HG03103 (cell line): ENCODE measurements at regions not wholly inside any gene's neighbourhood (a gene's known extent, or its start where the extent isn't known, plus 50 kb on each side); places are given as distances from the start of the nearest gene placed in this dataset.
"Not testable (repeated sequence)": the region's sequence is repeated elsewhere in the genome, so short reads cannot be mapped to it uniquely, and the experiment has no call there.

Source experiments
- ATAC-seq: cut with Tn5 transposase; IDR thresholded peaks from one replicate; pipeline ENCODE4 v1.9.1; 2021; ENCODE audit warnings: low read depth; ENCODE audit not compliant: unreplicated experiment

GRCh38 chr2:201568217-201568820 is 75.0 kb downstream of the TMEM237 start:
- ATAC-seq = no peak

DNA sequence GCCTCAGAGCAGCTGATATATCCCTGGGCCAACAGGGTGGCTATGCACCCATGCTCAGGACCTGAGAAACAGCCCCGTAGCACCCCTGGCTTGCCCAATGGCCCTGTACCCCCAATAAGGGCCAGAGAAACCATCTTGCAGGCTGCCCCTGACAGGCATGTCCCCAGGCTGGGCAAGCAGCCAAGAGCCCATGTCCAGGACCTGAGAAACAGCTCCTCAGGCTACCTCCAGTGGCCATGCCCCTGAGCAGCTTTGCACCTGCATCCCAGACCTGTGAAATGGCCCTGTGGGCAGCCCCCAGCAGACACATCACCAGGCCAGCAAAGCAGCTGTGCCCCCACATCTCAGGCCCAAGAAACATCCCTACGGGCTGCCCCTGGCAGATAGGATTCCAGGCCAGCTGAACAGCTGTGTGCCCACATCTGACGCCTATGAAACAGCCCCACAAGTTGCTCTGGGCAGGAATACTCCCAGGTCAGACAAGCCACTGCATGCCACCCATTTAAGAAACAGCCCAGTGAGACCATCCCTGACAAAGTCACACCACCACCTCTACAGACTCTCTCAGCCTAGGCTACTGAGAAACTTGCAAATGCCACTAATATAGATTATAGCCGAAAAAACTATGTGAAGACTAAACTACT is 84.1 kb downstream of the TMEM237 start:
- no peak for ATAC-seq

- ATAC-seq = no peak
These were observed 84.6 kb downstream of the TMEM237 start for GRCh38 chr2:201558665-201559064.

GRCh38 chr2:201558232-201558631 is 85.1 kb downstream of the TMEM237 start:
- no peak for ATAC-seq

GRCh38 chr2:201551901-201552300 is 91.4 kb downstream of the TMEM237 start:
- no peak for ATAC-seq

- no peak for ATAC-seq
These were observed 95.0 kb downstream of the STRADB start for GRCh38 chr2:201546576-201546975.

DNA sequence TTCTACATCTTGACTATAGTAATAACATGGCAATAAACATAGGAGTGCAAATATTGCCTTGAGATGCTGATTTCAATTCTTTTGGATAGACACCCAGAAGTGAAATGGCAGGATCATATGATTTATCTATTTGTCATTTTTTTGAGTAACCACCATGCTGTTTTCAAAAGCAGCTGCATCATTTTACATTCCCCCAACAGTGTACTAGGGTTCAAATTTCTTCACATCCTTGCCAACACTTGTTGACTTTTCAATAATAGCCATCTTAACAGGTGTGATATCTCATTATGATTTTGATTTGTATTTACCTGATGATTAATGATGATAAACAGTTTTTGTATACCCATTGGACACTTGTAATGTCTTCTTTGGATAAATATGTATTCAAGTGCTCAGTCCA is 90.8 kb downstream of the STRADB start:
- ATAC-seq = no peak

DNA sequence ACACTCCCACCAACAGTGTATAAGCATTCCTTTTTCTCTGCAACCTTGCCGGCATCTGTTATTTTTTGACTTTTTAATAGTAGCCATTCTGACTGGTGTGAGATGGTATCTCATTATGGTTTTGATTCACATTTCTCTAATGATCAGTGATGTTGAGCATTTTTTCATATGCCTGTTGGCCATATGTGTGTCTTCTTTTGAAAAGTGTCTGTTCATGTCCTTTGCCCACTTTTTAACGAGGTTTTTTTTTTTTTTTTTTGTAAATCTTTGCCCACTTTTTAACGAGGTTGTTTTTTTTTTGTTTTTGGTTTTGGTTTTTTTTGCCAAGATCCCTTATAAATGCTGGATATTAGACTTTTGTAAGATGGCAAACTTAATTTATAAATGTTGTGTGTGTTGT is 87.7 kb downstream of the STRADB start:
- not testable (repeated sequence) for ATAC-seq

GRCh38 chr2:201538025-201538424 is 86.5 kb downstream of the STRADB start:
- ATAC-seq = no peak

DNA sequence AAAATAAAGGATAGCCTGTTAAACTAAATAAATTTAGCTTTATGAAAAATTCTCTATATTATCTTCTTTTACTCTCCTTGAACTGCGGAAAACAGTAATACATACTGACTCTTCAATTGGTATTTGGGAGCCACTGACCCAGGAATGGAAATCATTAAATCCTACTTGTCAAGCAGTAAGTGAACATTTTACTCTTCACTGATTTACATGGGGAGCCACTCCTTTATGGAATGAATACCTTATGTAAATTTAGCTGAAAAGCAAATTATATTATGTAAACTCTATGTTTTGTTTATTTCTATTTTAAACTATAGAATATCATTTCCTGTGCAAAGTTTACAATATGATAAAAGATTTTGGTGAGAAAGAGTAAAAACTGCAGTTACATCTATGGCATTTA is 85.2 kb downstream of the STRADB start:
- no peak for ATAC-seq

GRCh38 chr2:201536046-201536445 is 84.5 kb downstream of the STRADB start:
- no peak for ATAC-seq

GRCh38 chr2:201532686-201533304 is 81.3 kb downstream of the STRADB start:
- peak; percentile 96 for ATAC-seq
